B cell (primary cell): ENCODE measurements at regions not wholly inside any gene's neighbourhood (a gene's known extent, or its start where the extent isn't known, plus 50 kb on each side); places are given as distances from the start of the nearest gene placed in this dataset.

Experiments used
- ATAC-seq: fragments of 200-7000 bp; cut with Tn5 transposase; one replicate; pipeline ENCODE4 v1.10.0; 2021; ENCODE audit warnings: low read depth, mild to moderate bottlenecking, moderate number of reproducible peaks, moderate library complexity
- CTCF ChIA-PET: fragments of 350-600 bp; sonication (Branson Sonifier 250); formaldehyde crosslinking; loops from one replicate; lab custom pipeline; 2021; ENCODE audit warnings: antibody characterized with exemption, inconsistent platforms; lab: Charles Lee
- POLR2A ChIA-PET: fragments of 350-600 bp; sonication (Branson Sonifier 250); formaldehyde crosslinking; loops from one replicate; lab custom pipeline; 2021; ENCODE audit warnings: antibody characterized with exemption; lab: Charles Lee
- DNase-seq: peaks from one replicate; pipeline ENCODE4 v3.0.0; 2013
- H2AFZ ChIP-seq: 2 replicates; pipeline ENCODE4 v1.6.1; 2012; ENCODE audit warnings: mild to moderate bottlenecking, low read depth, low read length; ENCODE audit not compliant: insufficient read depth, poor library complexity, severe bottlenecking
- H3K27ac ChIP-seq, 2 donors: 1 replicate in 1 of 2; 2 replicates in 1 of 2; pipeline ENCODE4 v1.5.1; 2012 to 2013; ENCODE audit warnings: low read length in 2 of 2, mild to moderate bottlenecking in 2 of 2, moderate library complexity in 1 of 2
- H3K27me3 ChIP-seq, 4 experiments: fragments of 200-600 bp in 1 of 4; sonication (generic) in 1 of 4; replicated peaks in 1 of 4; 1 replicate in 2 of 4; 2 replicates in 2 of 4; pipeline versions ENCODE4 v1.6.1 to v1.7.0; 2013 to 2016; ENCODE audit warnings: low read length in 3 of 4, mild to moderate bottlenecking in 2 of 4, mixed read lengths in 1 of 4, moderate library complexity in 1 of 4; ENCODE audit not compliant: insufficient read depth in 4 of 4, control insufficient read depth in 3 of 4; ENCODE audit errors: control extremely low read depth in 1 of 4
- H3K36me3 ChIP-seq, 2 experiments: replicated peaks in 1 of 2; 1 replicate in 1 of 2; 2 replicates in 1 of 2; pipeline versions ENCODE4 v1.6.1 to v1.7.1; 2013; ENCODE audit warnings: low read length in 1 of 2; ENCODE audit not compliant: insufficient read depth in 2 of 2, control insufficient read depth in 1 of 2; ENCODE audit errors: control extremely low read depth in 1 of 2, extremely low read depth in 1 of 2
- H3K4me1 ChIP-seq, 2 donors: fragments of 200-600 bp in 1 of 2; sonication (generic) in 1 of 2; 1 replicate in 1 of 2; 2 replicates in 1 of 2; pipeline versions ENCODE4 v1.5.1 to v1.6.1; 2013 to 2017; ENCODE audit warnings: low read length in 2 of 2; ENCODE audit not compliant: control insufficient read depth in 2 of 2, insufficient read depth in 2 of 2
- H3K4me2 ChIP-seq: replicated peaks from 2 replicates; pipeline ENCODE3; 2012; ENCODE audit warnings: mild to moderate bottlenecking, low read depth, low read length; ENCODE audit not compliant: poor library complexity, severe bottlenecking
- H3K4me3 ChIP-seq, 5 experiments: fragments of 200-600 bp in 1 of 5; sonication (generic) in 1 of 5; 1 replicate in 3 of 5; 2 replicates in 2 of 5; pipeline versions ENCODE4 v1.5.1 to v1.7.0; 2011 to 2016; ENCODE audit warnings: low read length in 4 of 5, mild to moderate bottlenecking in 4 of 5, low read depth in 2 of 5, control low read depth in 1 of 5, moderate library complexity in 1 of 5; ENCODE audit not compliant: insufficient read depth in 1 of 5; ENCODE audit errors: control extremely low read depth in 1 of 5, extremely low read depth in 1 of 5
- H3K79me2 ChIP-seq: fragments of 200-600 bp; sonication (generic); one replicate; pipeline ENCODE4 v1.6.0; 2016; ENCODE audit warnings: low read length; ENCODE audit not compliant: control insufficient read depth, insufficient read depth
- H3K9ac ChIP-seq: fragments of 200-600 bp; sonication (generic); 2 replicates; pipeline ENCODE4 v1.6.1; 2017; ENCODE audit warnings: mild to moderate bottlenecking, low read length, moderate library complexity
- H3K9me3 ChIP-seq, 3 donors: one replicate each; pipeline versions ENCODE4 v1.6.1 to v1.7.1; 2013; ENCODE audit warnings: low read length in 2 of 3; ENCODE audit not compliant: control insufficient read depth in 2 of 3, insufficient read depth in 1 of 3; ENCODE audit errors: control extremely low read depth in 1 of 3
- H4K20me1 ChIP-seq: 2 replicates; pipeline ENCODE4 v1.6.0; 2012; ENCODE audit warnings: mild to moderate bottlenecking, low read length; ENCODE audit not compliant: insufficient read depth, control insufficient read depth, poor library complexity, severe bottlenecking
- H3K27ac Mint-ChIP-seq: one replicate; pipeline ENCODE4 v1.8.0; 2021; ENCODE audit warnings: mixed read lengths
- H3K27me3 Mint-ChIP-seq: one replicate; pipeline ENCODE4 v1.8.0; 2021; ENCODE audit warnings: mixed read lengths
- H3K4me1 Mint-ChIP-seq: one replicate; pipeline ENCODE4 v1.8.0; 2021; ENCODE audit warnings: mixed read lengths
- H3K4me3 Mint-ChIP-seq: one replicate; pipeline ENCODE4 v1.8.0; 2021; ENCODE audit warnings: mixed read lengths
- H3K9me3 Mint-ChIP-seq: one replicate; pipeline ENCODE4 v1.8.0; 2022; ENCODE audit warnings: mixed read lengths; ENCODE audit not compliant: insufficient read depth
- EZH2 ChIP-seq: IDR thresholded peaks from 2 replicates; pipeline ENCODE4 v1.6.1; 2012; ENCODE audit warnings: borderline replicate concordance, low read depth, mild to moderate bottlenecking, moderate library complexity, low read length; ENCODE audit not compliant: insufficient read depth, poor library complexity, severe bottlenecking
- WGBS: methylation state at CpG from one replicate; pipeline ENCODE4 v1.1.5; 2013; ENCODE audit warnings: missing lambda C conversion rate; ENCODE audit not compliant: insufficient coverage; 5-methylcytosine and 5-hydroxymethylcytosine counted together
- intact Hi-C: fragments of 100-400 bp; cut with micrococcal nuclease; formaldehyde crosslinking; loops from one replicate; pipeline ENCODE4 v1.10.0; 2022
- TF ChIP-seq, protein P1 (sequence below): fragments of 200-600 bp; IDR thresholded peaks from one replicate; pipeline ENCODE4 v1.8.0; 2022; ENCODE audit warnings: antibody characterized with exemption, mild to moderate bottlenecking

DNA sequence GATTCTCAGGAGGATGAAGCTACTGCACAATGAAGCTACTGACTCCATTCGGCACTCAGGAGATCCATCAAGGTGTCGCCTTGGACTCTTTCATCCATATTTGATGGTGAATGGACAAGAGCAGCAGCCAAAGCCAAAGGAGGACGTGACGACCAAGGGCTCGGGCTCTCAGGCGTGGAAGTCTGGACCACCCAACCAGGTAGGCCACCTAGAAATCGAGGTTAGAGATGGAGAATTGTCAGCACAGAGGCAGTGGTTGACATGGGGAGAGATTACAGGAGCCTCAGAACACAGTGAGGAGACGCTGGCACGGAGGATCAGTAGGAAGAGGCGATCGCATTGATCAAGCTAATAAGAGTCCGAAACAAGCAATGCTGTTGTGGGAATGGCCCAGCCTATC, 240.5 kb upstream of the ID2 start:
- H3K9ac ChIP-seq = no peak overlapping the region
- no peak overlapping the region for H3K4me2 ChIP-seq
- no peak for DNase-seq
- CTCF ChIA-PET = no interaction called here
- no peak overlapping the region for H3K4me3 Mint-ChIP-seq
- H3K27me3 Mint-ChIP-seq = peaks cover 53% of the 10 kb centered on the region
- H3K27ac Mint-ChIP-seq = peak overlapping the region; percentile 41
- peaks cover 27 to 29% of the 10 kb centered on the region in 2 donors for H3K4me1 ChIP-seq
- no peaks in the 10 kb centered on the region for H3K36me3 ChIP-seq
- H3K4me3 ChIP-seq = no peak overlapping the region
- peaks cover 0 to 8% (median 0%) of the 10 kb centered on the region in 3 donors for H3K9me3 ChIP-seq
- no peak for ATAC-seq
- no peak overlapping the region for H3K27ac ChIP-seq
- POLR2A ChIA-PET = no interaction called here
- no peaks in the 10 kb centered on the region for H3K9me3 Mint-ChIP-seq
- WGBS = 83% methylated on average over 7 of the region's 12 CpGs
- H2AFZ ChIP-seq = no peak overlapping the region
- H3K27me3 ChIP-seq = peaks cover 0 to 47% (median 11%) of the 10 kb centered on the region in 4 experiments
- no peaks in the 10 kb centered on the region for H4K20me1 ChIP-seq
- TF ChIP-seq EZH2 = no peak
- TF ChIP-seq, protein P1, sequence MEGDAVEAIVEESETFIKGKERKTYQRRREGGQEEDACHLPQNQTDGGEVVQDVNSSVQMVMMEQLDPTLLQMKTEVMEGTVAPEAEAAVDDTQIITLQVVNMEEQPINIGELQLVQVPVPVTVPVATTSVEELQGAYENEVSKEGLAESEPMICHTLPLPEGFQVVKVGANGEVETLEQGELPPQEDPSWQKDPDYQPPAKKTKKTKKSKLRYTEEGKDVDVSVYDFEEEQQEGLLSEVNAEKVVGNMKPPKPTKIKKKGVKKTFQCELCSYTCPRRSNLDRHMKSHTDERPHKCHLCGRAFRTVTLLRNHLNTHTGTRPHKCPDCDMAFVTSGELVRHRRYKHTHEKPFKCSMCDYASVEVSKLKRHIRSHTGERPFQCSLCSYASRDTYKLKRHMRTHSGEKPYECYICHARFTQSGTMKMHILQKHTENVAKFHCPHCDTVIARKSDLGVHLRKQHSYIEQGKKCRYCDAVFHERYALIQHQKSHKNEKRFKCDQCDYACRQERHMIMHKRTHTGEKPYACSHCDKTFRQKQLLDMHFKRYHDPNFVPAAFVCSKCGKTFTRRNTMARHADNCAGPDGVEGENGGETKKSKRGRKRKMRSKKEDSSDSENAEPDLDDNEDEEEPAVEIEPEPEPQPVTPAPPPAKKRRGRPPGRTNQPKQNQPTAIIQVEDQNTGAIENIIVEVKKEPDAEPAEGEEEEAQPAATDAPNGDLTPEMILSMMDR = no peak
- intact Hi-C loops = no loop called here
- H3K4me1 Mint-ChIP-seq = peaks cover 24% of the 10 kb centered on the region
- no peaks in the 10 kb centered on the region for H3K79me2 ChIP-seq

- H3K9me3 Mint-ChIP-seq = no peaks in the 10 kb centered on the region
- no peak for ATAC-seq
- H3K27ac ChIP-seq = no peak overlapping the region
- H3K27me3 Mint-ChIP-seq = peaks cover 56% of the 10 kb centered on the region
- H3K9ac ChIP-seq = no peak overlapping the region
- no peak overlapping the region for H2AFZ ChIP-seq
- no peaks in the 10 kb centered on the region for H3K79me2 ChIP-seq
- H3K4me1 ChIP-seq = peaks cover 27 to 29% of the 10 kb centered on the region in 2 donors
- TF ChIP-seq EZH2 = no peak
- TF ChIP-seq, protein P1 = no peak
- intact Hi-C loops = no loop called here
- DNase-seq = peak; percentile 33
- H3K27ac Mint-ChIP-seq = no peak overlapping the region
- H3K9me3 ChIP-seq = peaks cover 0 to 8% (median 0%) of the 10 kb centered on the region in 3 donors
- CTCF ChIA-PET = no interaction called here
- no peak overlapping the region for H3K4me3 ChIP-seq
- no peaks in the 10 kb centered on the region for H4K20me1 ChIP-seq
- WGBS = 0% methylated on average over 1 of the region's 2 CpGs
- H3K36me3 ChIP-seq = no peaks in the 10 kb centered on the region
- POLR2A ChIA-PET = no interaction called here
- H3K27me3 ChIP-seq = peaks cover 0 to 47% (median 11%) of the 10 kb centered on the region in 4 experiments
- H3K4me2 ChIP-seq = no peak overlapping the region
- H3K4me1 Mint-ChIP-seq = peaks cover 24% of the 10 kb centered on the region
- no peak overlapping the region for H3K4me3 Mint-ChIP-seq
Observed at GRCh38 chr2:8441986-8442385, 239.9 kb upstream of the ID2 start.
